VCaP (cell line): ENCODE measurements at regions not wholly inside any gene's neighbourhood (a gene's known extent, or its start where the extent isn't known, plus 50 kb on each side); places are given as distances from the start of the nearest gene placed in this dataset.

Experiments used
- H3K27ac ChIP-seq: fragments of 450-650 bp; 2 replicates; pipeline ENCODE4 v1.5.1; 2017
- TF ChIP-seq, protein P1 (sequence below): fragments of 450-650 bp; conservative IDR thresholded peaks from 2 replicates; pipeline ENCODE4 v1.5.1; 2017; ENCODE audit warnings: mild to moderate bottlenecking, moderate library complexity

DNA sequence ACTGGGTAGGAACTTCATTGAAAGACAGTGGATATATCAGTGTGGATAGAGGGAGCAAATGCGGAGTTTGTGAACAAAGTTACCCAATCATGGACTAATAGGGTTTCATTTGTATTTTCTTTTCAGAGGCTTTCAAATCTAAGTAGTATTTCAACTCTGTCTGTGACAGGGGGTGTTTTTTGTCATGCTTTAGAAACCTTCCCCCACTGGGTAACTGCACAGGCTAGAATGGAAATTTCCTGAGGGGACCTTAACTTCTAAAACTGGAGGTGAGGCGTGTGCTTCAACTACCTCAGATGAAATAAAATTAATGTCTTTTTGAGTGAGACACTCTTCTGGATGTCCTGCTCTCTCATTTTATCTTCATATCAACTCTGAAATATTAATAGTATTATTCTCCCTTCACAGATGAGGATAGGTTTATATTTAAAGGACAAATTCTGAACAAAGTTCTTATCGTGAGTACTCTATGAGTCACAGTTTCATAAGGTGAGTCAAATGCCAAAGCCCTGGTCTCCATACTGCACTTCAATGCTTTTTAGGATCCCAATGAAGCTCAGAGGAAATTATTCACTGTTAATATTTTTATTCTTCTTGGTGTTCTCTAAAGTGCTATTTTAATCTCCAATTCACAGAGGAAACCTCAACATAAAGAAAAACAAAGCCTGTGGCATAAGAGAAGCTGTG lies 770.6 kb downstream of the CCSER2 start:
- TF ChIP-seq, protein P1, sequence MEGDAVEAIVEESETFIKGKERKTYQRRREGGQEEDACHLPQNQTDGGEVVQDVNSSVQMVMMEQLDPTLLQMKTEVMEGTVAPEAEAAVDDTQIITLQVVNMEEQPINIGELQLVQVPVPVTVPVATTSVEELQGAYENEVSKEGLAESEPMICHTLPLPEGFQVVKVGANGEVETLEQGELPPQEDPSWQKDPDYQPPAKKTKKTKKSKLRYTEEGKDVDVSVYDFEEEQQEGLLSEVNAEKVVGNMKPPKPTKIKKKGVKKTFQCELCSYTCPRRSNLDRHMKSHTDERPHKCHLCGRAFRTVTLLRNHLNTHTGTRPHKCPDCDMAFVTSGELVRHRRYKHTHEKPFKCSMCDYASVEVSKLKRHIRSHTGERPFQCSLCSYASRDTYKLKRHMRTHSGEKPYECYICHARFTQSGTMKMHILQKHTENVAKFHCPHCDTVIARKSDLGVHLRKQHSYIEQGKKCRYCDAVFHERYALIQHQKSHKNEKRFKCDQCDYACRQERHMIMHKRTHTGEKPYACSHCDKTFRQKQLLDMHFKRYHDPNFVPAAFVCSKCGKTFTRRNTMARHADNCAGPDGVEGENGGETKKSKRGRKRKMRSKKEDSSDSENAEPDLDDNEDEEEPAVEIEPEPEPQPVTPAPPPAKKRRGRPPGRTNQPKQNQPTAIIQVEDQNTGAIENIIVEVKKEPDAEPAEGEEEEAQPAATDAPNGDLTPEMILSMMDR, result no peak
- H3K27ac ChIP-seq, result no peak overlapping the region

DNA sequence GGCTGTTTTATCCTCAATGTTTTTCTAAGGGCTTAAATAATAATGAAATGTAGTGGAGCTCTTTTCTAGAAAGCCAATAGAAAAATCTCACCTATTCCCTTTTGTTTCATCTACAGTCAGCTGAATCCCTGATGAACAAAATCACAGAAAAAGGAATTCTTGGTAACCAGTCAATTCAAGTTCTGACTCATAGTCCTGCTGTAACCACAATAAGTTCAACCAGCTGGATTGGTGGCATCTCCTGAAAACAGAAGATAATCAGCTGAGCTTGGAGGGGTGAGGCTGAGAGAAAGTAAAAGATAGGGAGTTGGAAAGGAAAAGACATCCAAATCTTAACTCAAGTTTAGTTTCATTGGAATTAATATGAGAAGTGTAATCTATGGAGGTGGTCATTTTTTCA lies 772.1 kb downstream of the CCSER2 start:
- TF ChIP-seq, protein P1, result no peak
- H3K27ac ChIP-seq, result no peak overlapping the region

DNA sequence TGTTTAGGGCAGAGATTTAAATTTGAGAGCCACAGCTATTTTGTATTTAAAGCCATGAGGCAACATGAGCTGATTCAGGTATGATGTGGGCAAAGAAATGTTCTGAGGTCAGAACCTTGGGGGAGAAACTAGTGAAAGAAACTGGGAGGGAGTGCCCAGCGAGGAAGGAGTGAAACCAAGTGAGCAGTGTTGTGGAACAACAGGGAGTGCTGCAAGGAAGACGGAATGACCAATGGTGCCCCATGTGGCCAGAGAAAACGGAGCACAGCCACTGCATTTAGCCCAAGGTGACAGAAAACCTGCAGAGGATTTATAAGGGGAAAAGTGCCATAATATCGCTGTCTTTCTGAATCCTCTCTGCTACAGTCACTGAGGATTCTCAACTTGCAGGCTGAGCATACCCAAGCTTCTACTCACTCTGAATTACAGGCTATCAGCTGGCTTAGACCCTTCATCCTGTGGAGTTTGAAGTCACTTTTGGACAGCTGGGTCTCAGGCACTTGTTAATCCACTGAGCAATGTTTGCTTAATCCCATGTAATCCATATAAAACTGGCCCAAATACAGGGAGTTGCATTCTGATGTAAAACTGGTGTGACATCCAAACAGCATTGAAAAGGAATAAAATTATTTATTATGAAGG lies 777.3 kb downstream of the CCSER2 start:
- TF ChIP-seq, protein P1, result peak; percentile 64
- no peak overlapping the region for H3K27ac ChIP-seq

DNA sequence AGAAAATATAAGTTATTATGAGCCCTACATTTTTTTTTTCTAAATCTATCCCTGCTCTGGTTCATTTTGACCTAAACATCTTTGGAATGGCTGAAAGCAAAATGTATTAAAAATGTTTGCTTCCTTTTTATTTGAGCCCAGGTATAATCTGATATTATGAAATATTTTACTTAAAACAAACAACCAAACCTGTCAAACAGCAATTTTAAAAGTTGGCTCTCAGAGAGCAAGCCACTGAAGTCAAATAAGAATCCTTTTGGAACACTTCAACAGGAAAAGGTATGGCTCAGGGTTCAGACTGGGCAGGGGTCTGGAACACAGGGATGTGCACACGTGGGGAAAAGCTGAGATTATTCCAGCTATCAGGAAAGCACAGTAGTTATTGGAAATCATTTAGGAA lies 782.9 kb downstream of the CCSER2 start:
- peak overlapping the region; percentile 32 for H3K27ac ChIP-seq
- TF ChIP-seq, protein P1, result no peak

DNA sequence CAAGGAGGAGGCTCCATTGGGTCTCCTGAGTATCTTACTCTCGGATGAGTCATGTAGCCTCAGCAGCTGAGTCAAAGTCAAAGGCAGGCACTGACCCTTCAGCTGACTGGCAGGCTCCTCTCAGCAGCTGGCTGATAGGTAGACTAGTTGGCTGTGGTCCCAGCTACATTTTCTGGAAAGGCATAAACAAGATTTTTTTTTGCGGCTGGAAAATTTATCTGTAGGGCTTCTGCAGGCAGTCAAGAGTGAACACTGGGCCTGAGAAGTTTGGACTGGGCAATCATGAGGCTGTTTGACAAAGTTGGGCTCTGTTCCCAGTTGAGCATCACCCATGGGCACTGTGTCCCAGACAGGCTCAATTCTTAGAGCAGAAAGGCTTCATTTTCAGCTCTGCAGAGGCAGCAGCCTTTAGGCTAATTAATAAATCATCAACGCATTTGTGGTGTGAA lies 796.2 kb downstream of the CCSER2 start:
- H3K27ac ChIP-seq, result no peak overlapping the region
- TF ChIP-seq, protein P1, result no peak

DNA sequence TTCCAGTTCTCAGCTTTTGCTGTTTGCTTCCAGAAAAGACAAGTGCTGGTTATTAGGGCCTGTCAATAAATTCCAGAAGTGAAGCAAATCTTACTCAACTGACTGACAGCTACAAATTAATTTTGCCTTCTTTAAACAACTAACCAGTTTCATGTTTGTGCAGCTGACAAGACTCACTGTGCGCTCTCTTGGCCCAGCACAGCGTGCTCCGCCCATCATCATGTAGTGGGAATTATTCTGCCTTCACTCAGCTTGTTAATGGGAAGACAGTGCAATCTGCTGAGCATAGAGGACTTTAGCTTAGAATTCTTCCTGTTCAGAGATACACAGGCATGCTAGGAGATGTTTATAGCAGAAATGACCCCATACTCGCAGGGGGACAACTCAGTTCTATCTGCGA lies 808.9 kb downstream of the CCSER2 start:
- no peak overlapping the region for H3K27ac ChIP-seq
- TF ChIP-seq, protein P1, result no peak

DNA sequence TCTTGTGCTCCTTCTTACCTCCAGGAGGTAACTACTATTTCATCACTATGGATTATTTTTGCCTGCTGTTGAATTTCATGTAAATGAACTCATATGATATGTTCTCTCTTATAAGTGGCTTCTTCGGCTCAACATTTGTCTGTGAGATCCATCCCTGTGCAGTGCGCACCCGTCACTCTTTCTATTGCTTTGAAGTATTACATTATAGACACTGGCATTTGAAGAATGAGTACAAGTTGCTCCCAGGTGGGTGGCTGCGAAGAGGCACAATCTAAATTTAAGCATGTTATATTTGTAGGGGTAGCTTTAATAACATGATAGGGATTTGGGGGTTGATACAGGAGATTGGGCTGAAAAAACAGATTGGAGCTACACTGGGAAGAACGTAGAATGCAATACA lies 809.7 kb downstream of the CCSER2 start:
- no peak overlapping the region for H3K27ac ChIP-seq

More for the DNA sequence above, 809.7 kb downstream of the CCSER2 start:
- TF ChIP-seq, protein P1, result no peak
